Gastroesophageal sphincter (tissue), 4 donors: ENCODE measurements at regions not wholly inside any gene's neighbourhood (a gene's known extent, or its start where the extent isn't known, plus 50 kb on each side); places are given as distances from the start of the nearest gene placed in this dataset.

Source experiments
- ATAC-seq: fragments of 150-250 bp; one replicate; pipeline ENCODE4 v1.9.1; 2016; ENCODE audit warnings: mild to moderate bottlenecking, moderate library complexity
- H3K27ac ChIP-seq, 4 donors: fragments of 200-600 bp; sonication (generic) in 3 of 4; 1 replicate in 3 of 4; 2 replicates in 1 of 4; pipeline ENCODE4 v1.5.1; 2016 to 2019
- H3K27me3 ChIP-seq: fragments of 200-600 bp; sonication (generic); one replicate; pipeline ENCODE4 v1.5.1; 2019
- H3K36me3 ChIP-seq, 2 donors: fragments of 200-600 bp; sonication (generic); one replicate each; pipeline ENCODE4 v1.5.1; 2019; ENCODE audit warnings: control low read depth in 1 of 2
- H3K4me1 ChIP-seq, 3 donors: fragments of 200-600 bp; sonication (generic); 1 replicate in 2 of 3; 2 replicates in 1 of 3; pipeline ENCODE4 v1.5.1; 2016 to 2019; ENCODE audit warnings: control low read depth in 2 of 3
- H3K4me3 ChIP-seq, 2 donors: fragments of 200-600 bp; sonication (generic); one replicate each; pipeline ENCODE4 v1.5.1; 2019; ENCODE audit warnings: mild to moderate bottlenecking in 1 of 2, moderate library complexity in 1 of 2
- H3K9me3 ChIP-seq, 3 donors: fragments of 200-600 bp; sonication (generic); one replicate each; pipeline ENCODE4 v1.5.1; 2017 to 2019; ENCODE audit warnings: control low read depth in 2 of 3
- CTCF ChIP-seq, 4 experiments: fragments of 200-600 bp in 2 of 4; fragments of 450-650 bp in 2 of 4; sonication (generic) in 1 of 4; IDR thresholded peaks; one replicate each; pipeline ENCODE4 v1.5.1; 2017 to 2019; ENCODE audit warnings: antibody characterized with exemption in 4 of 4, mild to moderate bottlenecking in 2 of 4, moderate library complexity in 2 of 4
- EP300 ChIP-seq: sonication (generic); formaldehyde crosslinking; IDR thresholded peaks from one replicate; pipeline ENCODE4 v1.6.1; 2017; ENCODE audit warnings: antibody characterized with exemption, mild to moderate bottlenecking
- POLR2A ChIP-seq, 2 donors: fragments of 450-650 bp; IDR thresholded peaks; one replicate each; pipeline ENCODE4 v1.6.1; 2017; ENCODE audit warnings: antibody characterized with exemption in 2 of 2, mild to moderate bottlenecking in 2 of 2, moderate library complexity in 1 of 2
- POLR2AphosphoS5 ChIP-seq: sonication (generic); formaldehyde crosslinking; IDR thresholded peaks from one replicate; pipeline ENCODE4 v1.6.1; 2017; ENCODE audit warnings: antibody characterized with exemption
- WGBS, 2 donors: methylation state at CpG; one replicate each; pipeline ENCODE4 v1.1.5; 2018; ENCODE audit warnings: low coverage in 1 of 2; 5-methylcytosine and 5-hydroxymethylcytosine counted together

GRCh38 chr20:23193801-23194384 is 107.8 kb upstream of the CD93 start:
- no peak overlapping the region for H3K27ac ChIP-seq
- no peaks in the 10 kb centered on the region for H3K4me1 ChIP-seq
- peaks cover 0 to 9% (median 0%) of the 10 kb centered on the region in 3 donors for H3K9me3 ChIP-seq
- 62 to 74% methylated on average over 4 to 5 of the region's 5 CpGs for WGBS, 2 donors
- H3K4me3 ChIP-seq = no peak overlapping the region
- no peak for ATAC-seq
- H3K27me3 ChIP-seq = peaks cover 3% of the 10 kb centered on the region
- TF ChIP-seq EP300 = no peak
- no peak for TF ChIP-seq POLR2A (IDR thresholded peaks at IDR 0.05)
- TF ChIP-seq POLR2AphosphoS5 = no peak
- no peak for TF ChIP-seq CTCF (IDR thresholded peaks at IDR 0.05)
- H3K36me3 ChIP-seq = no peaks in the 10 kb centered on the region

GRCh38 chr20:23192469-23192868 is 106.3 kb upstream of the CD93 start:
- H3K9me3 ChIP-seq = peaks cover 0 to 9% (median 0%) of the 10 kb centered on the region in 3 donors
- peaks cover 3% of the 10 kb centered on the region for H3K27me3 ChIP-seq
- TF ChIP-seq POLR2A (IDR thresholded peaks at IDR 0.05) = no peak
- no peak for TF ChIP-seq POLR2AphosphoS5
- TF ChIP-seq CTCF (IDR thresholded peaks at IDR 0.05) = no peak
- TF ChIP-seq EP300 = no peak
- no peak overlapping the region for H3K4me3 ChIP-seq
- no peak overlapping the region for H3K27ac ChIP-seq
- no peaks in the 10 kb centered on the region for H3K4me1 ChIP-seq
- WGBS, 2 donors = 80 to 90% methylated on average over 2 to 3 of the region's 3 CpGs
- H3K36me3 ChIP-seq = no peaks in the 10 kb centered on the region
- no peak for ATAC-seq

- Histone ChIP-seq H3K9me3 (peaks cover 0 to 7% (median 0%) of the 10 kb centered on the region in 3 donors), H3K36me3 (no peaks in the 10 kb centered on the region), H3K27me3 (no peaks in the 10 kb centered on the region), H3K27ac (no peak overlapping the region), H3K4me1 (no peaks in the 10 kb centered on the region), H3K4me3 (no peak overlapping the region)
- no peak for ATAC-seq
- TF ChIP-seq EP300 = no peak
- WGBS, 2 donors = 33 to 94% methylated on average over 1 to 2 of the region's 3 CpGs
Measured at GRCh38 chr20:23190557-23190956, 104.4 kb upstream of the CD93 start.

GRCh38 chr20:23189854-23190253 is 103.7 kb upstream of the CD93 start:
- no peak for ATAC-seq
- no peak overlapping the region for H3K4me3 ChIP-seq
- 60% methylated on average over 1 of the region's 9 CpGs; no CpG with 5 or more reads in 1 of the 2 donors for WGBS, 2 donors
- no peaks in the 10 kb centered on the region for H3K27me3 ChIP-seq
- TF ChIP-seq EP300 (no peak), POLR2AphosphoS5 (no peak), POLR2A (IDR thresholded peaks at IDR 0.05) (no peak), CTCF (IDR thresholded peaks at IDR 0.05) (no peak)
- H3K9me3 ChIP-seq = peaks cover 0 to 7% (median 0%) of the 10 kb centered on the region in 3 donors
- H3K36me3 ChIP-seq = no peaks in the 10 kb centered on the region
- no peaks in the 10 kb centered on the region for H3K4me1 ChIP-seq
- no peak overlapping the region for H3K27ac ChIP-seq

GRCh38 chr20:23189341-23189740 is 103.2 kb upstream of the CD93 start:
- peaks cover 0 to 7% (median 0%) of the 10 kb centered on the region in 3 donors for H3K9me3 ChIP-seq
- WGBS, 2 donors = 77 to 94% methylated on average over 5 to 7 of the region's 11 CpGs

More at GRCh38 chr20:23189341-23189740, 103.2 kb upstream of the CD93 start:
- Histone ChIP-seq H3K4me1 (no peaks in the 10 kb centered on the region), H3K27me3 (no peaks in the 10 kb centered on the region), H3K4me3 (no peak overlapping the region), H3K27ac (no peak overlapping the region), H3K36me3 (no peaks in the 10 kb centered on the region)
- TF ChIP-seq POLR2A (IDR thresholded peaks at IDR 0.05) (no peak), CTCF (IDR thresholded peaks at IDR 0.05) (no peak), EP300 (no peak), POLR2AphosphoS5 (no peak)
- no peak for ATAC-seq
